MM.1S (cell line): ENCODE measurements at regions not wholly inside any gene's neighbourhood (a gene's known extent, or its start where the extent isn't known, plus 50 kb on each side); places are given as distances from the start of the nearest gene placed in this dataset.

Experiments used
- EZH2phosphoT487 ChIP-seq: fragments of 300-600 bp; sonication (generic); IDR thresholded peaks from 2 replicates; pipeline ENCODE4 v1.6.1; 2018; ENCODE audit warnings: antibody characterized with exemption, low read length
- TF ChIP-seq, protein P1 (sequence below): fragments of 300-600 bp; sonication (generic); IDR thresholded peaks from 2 replicates; pipeline ENCODE4 v1.5.1; 2016; ENCODE audit warnings: antibody characterized with exemption, low read length, mixed read lengths

DNA sequence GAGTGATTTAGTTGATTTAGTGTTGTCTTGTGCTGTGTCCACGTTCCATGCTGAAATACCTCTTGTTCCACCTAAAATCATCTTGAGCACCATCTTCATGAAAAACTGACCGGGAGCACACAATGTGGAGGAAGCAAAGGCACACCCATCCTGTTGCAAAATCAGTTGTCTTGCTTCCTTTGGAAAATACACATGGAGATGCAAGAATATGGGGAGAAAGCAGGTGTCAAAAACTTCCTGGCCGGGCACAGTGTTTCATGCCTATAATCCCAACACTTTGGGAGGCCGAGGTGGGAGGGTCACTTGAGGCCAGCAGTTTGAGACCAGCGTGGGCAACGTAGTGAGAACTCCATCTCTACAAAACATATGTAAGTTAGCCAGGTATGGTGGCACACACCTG lies 151.1 kb downstream of the C11orf91 start:
- TF ChIP-seq, protein P1, sequence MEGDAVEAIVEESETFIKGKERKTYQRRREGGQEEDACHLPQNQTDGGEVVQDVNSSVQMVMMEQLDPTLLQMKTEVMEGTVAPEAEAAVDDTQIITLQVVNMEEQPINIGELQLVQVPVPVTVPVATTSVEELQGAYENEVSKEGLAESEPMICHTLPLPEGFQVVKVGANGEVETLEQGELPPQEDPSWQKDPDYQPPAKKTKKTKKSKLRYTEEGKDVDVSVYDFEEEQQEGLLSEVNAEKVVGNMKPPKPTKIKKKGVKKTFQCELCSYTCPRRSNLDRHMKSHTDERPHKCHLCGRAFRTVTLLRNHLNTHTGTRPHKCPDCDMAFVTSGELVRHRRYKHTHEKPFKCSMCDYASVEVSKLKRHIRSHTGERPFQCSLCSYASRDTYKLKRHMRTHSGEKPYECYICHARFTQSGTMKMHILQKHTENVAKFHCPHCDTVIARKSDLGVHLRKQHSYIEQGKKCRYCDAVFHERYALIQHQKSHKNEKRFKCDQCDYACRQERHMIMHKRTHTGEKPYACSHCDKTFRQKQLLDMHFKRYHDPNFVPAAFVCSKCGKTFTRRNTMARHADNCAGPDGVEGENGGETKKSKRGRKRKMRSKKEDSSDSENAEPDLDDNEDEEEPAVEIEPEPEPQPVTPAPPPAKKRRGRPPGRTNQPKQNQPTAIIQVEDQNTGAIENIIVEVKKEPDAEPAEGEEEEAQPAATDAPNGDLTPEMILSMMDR, result no peak
- no peak for TF ChIP-seq EZH2phosphoT487
